Endothelial cell (in vitro differentiated cells): ENCODE measurements at regions not wholly inside any gene's neighbourhood (a gene's known extent, or its start where the extent isn't known, plus 50 kb on each side); places are given as distances from the start of the nearest gene placed in this dataset.

Experiments used
- DNase-seq: peaks from one replicate; pipeline ENCODE4 v3.0.0; 2021; ENCODE audit warnings: low spot score
- H3K27ac Mint-ChIP-seq: one replicate; pipeline ENCODE4 v1.8.0; 2021; ENCODE audit warnings: mixed read lengths, inconsistent platforms; ENCODE audit not compliant: unreplicated experiment
- H3K27me3 Mint-ChIP-seq: one replicate; pipeline ENCODE4 v1.8.0; 2021; ENCODE audit warnings: mild to moderate bottlenecking, moderate library complexity, mixed read lengths, inconsistent platforms; ENCODE audit not compliant: unreplicated experiment
- H3K36me3 Mint-ChIP-seq: one replicate; pipeline ENCODE4 v1.8.0; 2021; ENCODE audit warnings: mild to moderate bottlenecking, low read depth, mixed read lengths, inconsistent platforms; ENCODE audit not compliant: unreplicated experiment
- H3K4me1 Mint-ChIP-seq: one replicate; pipeline ENCODE4 v1.8.0; 2021; ENCODE audit warnings: mild to moderate bottlenecking, mixed read lengths, inconsistent platforms; ENCODE audit not compliant: unreplicated experiment
- H3K4me3 Mint-ChIP-seq: one replicate; pipeline ENCODE4 v1.8.0; 2021; ENCODE audit warnings: mild to moderate bottlenecking, mixed read lengths, inconsistent platforms; ENCODE audit not compliant: unreplicated experiment
- H3K9me3 Mint-ChIP-seq: one replicate; pipeline ENCODE4 v1.8.0; 2021; ENCODE audit warnings: mixed read lengths, inconsistent platforms; ENCODE audit not compliant: unreplicated experiment
- CTCF ChIP-seq: fragments of 200-600 bp; sonication (generic); IDR thresholded peaks from one replicate; pipeline ENCODE4 v1.5.0; 2021; ENCODE audit warnings: antibody characterized with exemption; ENCODE audit not compliant: unreplicated experiment

- Mint-ChIP-seq H3K9me3 (no peaks in the 10 kb centered on the region), H3K36me3 (no peaks in the 10 kb centered on the region), H3K4me1 (peaks cover 3% of the 10 kb centered on the region), H3K4me3 (no peak overlapping the region), H3K27me3 (no peaks in the 10 kb centered on the region), H3K27ac (no peak overlapping the region)
- DNase-seq = no peak
- TF ChIP-seq CTCF = no peak
Measured at GRCh38 chr14:46233786-46234185, 417.8 kb downstream of the RPL10L start.

GRCh38 chr14:46230540-46230939 lies 421.0 kb downstream of the RPL10L start:
- no peak overlapping the region for H3K4me3 Mint-ChIP-seq
- no peaks in the 10 kb centered on the region for H3K9me3 Mint-ChIP-seq
- peaks cover 3% of the 10 kb centered on the region for H3K4me1 Mint-ChIP-seq
- no peak overlapping the region for H3K27ac Mint-ChIP-seq
- no peaks in the 10 kb centered on the region for H3K27me3 Mint-ChIP-seq
- no peaks in the 10 kb centered on the region for H3K36me3 Mint-ChIP-seq
- DNase-seq = no peak
- no peak for TF ChIP-seq CTCF

- no peak for DNase-seq
- H3K9me3 Mint-ChIP-seq = no peaks in the 10 kb centered on the region
- no peak overlapping the region for H3K27ac Mint-ChIP-seq
- no peak overlapping the region for H3K4me3 Mint-ChIP-seq
- H3K27me3 Mint-ChIP-seq = peaks cover 2% of the 10 kb centered on the region
- H3K36me3 Mint-ChIP-seq = no peaks in the 10 kb centered on the region
- no peaks in the 10 kb centered on the region for H3K4me1 Mint-ChIP-seq
- no peak for TF ChIP-seq CTCF
Measured at GRCh38 chr14:46215801-46216200, 435.8 kb downstream of the RPL10L start.

GRCh38 chr14:46198676-46199075 lies 452.9 kb downstream of the RPL10L start:
- DNase-seq = no peak
- Mint-ChIP-seq H3K4me1 (no peaks in the 10 kb centered on the region), H3K27ac (no peak overlapping the region), H3K9me3 (no peaks in the 10 kb centered on the region), H3K4me3 (no peak overlapping the region), H3K36me3 (no peaks in the 10 kb centered on the region), H3K27me3 (no peaks in the 10 kb centered on the region)
- TF ChIP-seq CTCF = no peak

- TF ChIP-seq CTCF = no peak
- no peaks in the 10 kb centered on the region for H3K4me1 Mint-ChIP-seq
- H3K27me3 Mint-ChIP-seq = no peaks in the 10 kb centered on the region
- no peak for DNase-seq
- H3K27ac Mint-ChIP-seq = no peak overlapping the region
- H3K4me3 Mint-ChIP-seq = no peak overlapping the region
- no peaks in the 10 kb centered on the region for H3K36me3 Mint-ChIP-seq
- no peaks in the 10 kb centered on the region for H3K9me3 Mint-ChIP-seq
Measured at GRCh38 chr14:46197856-46198255, 453.7 kb downstream of the RPL10L start.
